PC-3 (cell line): ENCODE measurements at regions not wholly inside any gene's neighbourhood (a gene's known extent, or its start where the extent isn't known, plus 50 kb on each side); places are given as distances from the start of the nearest gene placed in this dataset.

Source experiments
- ATAC-seq: fragments of 200-7000 bp; cut with Tn5 transposase; 2 replicates; pipeline ENCODE4 v1.9.1; 2020; ENCODE audit warnings: mild to moderate bottlenecking, moderate library complexity
- BruUV-seq: library from RNA; stranded (reverse); fragments of 400-500 nt; replicated peaks from 2 replicates; lab custom pipeline; 2021; lab: Mats Ljungman, UMichigan
- CTCF ChIA-PET: fragments of 300-600 bp; sonication (Branson Sonifier 250); formaldehyde crosslinking; loops from one replicate; lab custom pipeline; 2022; ENCODE audit warnings: antibody characterized with exemption; lab: Charles Lee
- POLR2A ChIA-PET: fragments of 300-600 bp; sonication (Branson Sonifier 250); formaldehyde crosslinking; loops from one replicate; lab custom pipeline; 2022; ENCODE audit warnings: antibody characterized with exemption; ENCODE audit not compliant: unreplicated experiment; lab: Charles Lee
- DNase-seq: peaks from one replicate; pipeline ENCODE4 v3.0.0-alpha.2; 2015
- H2AFZ ChIP-seq: fragments of 300-600 bp; sonication (generic); 2 replicates; pipeline ENCODE4 v1.6.0; 2016; ENCODE audit warnings: antibody characterized with exemption, low read length
- H3F3A ChIP-seq: fragments of 300-600 bp; sonication (generic); one replicate; pipeline ENCODE4 v1.6.0; 2017; ENCODE audit warnings: antibody characterized with exemption, low read length, control low read depth, mild to moderate bottlenecking; ENCODE audit not compliant: unreplicated experiment
- H3K27ac ChIP-seq: fragments of 300-600 bp; sonication (generic); 2 replicates; pipeline ENCODE4 v1.5.1; 2016; ENCODE audit warnings: mild to moderate bottlenecking, low read length
- H3K27me3 ChIP-seq: fragments of 300-600 bp; sonication (generic); 2 replicates; pipeline ENCODE4 v1.6.1; 2016; ENCODE audit warnings: low read length, mixed read lengths
- H3K36me3 ChIP-seq: fragments of 300-600 bp; sonication (generic); 2 replicates; pipeline ENCODE4 v1.6.1; 2016; ENCODE audit warnings: low read depth, mixed run types, low read length, mixed read lengths
- H3K4me1 ChIP-seq: fragments of 300-600 bp; sonication (generic); 2 replicates; pipeline ENCODE4 v1.5.1; 2016; ENCODE audit warnings: low read length; ENCODE audit not compliant: insufficient read depth
- H3K4me2 ChIP-seq: fragments of 300-600 bp; sonication (generic); 2 replicates; pipeline ENCODE4 v1.6.0; 2016; ENCODE audit warnings: low read length
- H3K4me3 ChIP-seq: fragments of 300-600 bp; sonication (generic); 2 replicates; pipeline ENCODE4 v1.5.1; 2016; ENCODE audit warnings: mild to moderate bottlenecking, low read length, mixed read lengths
- H3K79me2 ChIP-seq: fragments of 300-600 bp; sonication (generic); 2 replicates; pipeline ENCODE4 v1.6.1; 2017; ENCODE audit warnings: low read length, mixed read lengths
- H3K9ac ChIP-seq: fragments of 300-600 bp; sonication (generic); 2 replicates; pipeline ENCODE4 v1.6.0; 2016; ENCODE audit warnings: mild to moderate bottlenecking, low read length
- H3K9me2 ChIP-seq: fragments of 300-600 bp; sonication (generic); replicated peaks from 2 replicates; pipeline ENCODE4 v1.6.1; 2016; ENCODE audit warnings: mixed run types, low read length, mixed read lengths
- H3K9me3 ChIP-seq: fragments of 300-600 bp; sonication (generic); 2 replicates; pipeline ENCODE4 v1.6.1; 2016; ENCODE audit warnings: low read length, mixed read lengths
- H4K20me1 ChIP-seq: fragments of 300-600 bp; sonication (generic); 2 replicates; pipeline ENCODE4 v1.6.1; 2016; ENCODE audit warnings: low read length, mixed read lengths
- CTCF ChIP-seq: fragments of 300-600 bp; sonication (generic); conservative IDR thresholded peaks from 2 replicates; pipeline ENCODE4 v1.5.1; 2017; ENCODE audit warnings: antibody characterized with exemption, low read depth, mild to moderate bottlenecking, low read length
- EZH2 ChIP-seq: fragments of 300-600 bp; sonication (generic); IDR thresholded peaks from one replicate; pipeline ENCODE4 v1.6.1; 2017; ENCODE audit warnings: antibody characterized with exemption, mild to moderate bottlenecking, low read length; ENCODE audit not compliant: unreplicated experiment
- EZH2phosphoT487 ChIP-seq: fragments of 300-600 bp; sonication (generic); IDR thresholded peaks from 2 replicates; pipeline ENCODE4 v1.6.1; 2018; ENCODE audit warnings: mild to moderate bottlenecking, antibody characterized with exemption, low read length, borderline replicate concordance
- intact Hi-C: fragments of 100-400 bp; cut with micrococcal nuclease; formaldehyde crosslinking; loops from 2 replicates; pipeline ENCODE4 v1.9.0; 2023

DNA sequence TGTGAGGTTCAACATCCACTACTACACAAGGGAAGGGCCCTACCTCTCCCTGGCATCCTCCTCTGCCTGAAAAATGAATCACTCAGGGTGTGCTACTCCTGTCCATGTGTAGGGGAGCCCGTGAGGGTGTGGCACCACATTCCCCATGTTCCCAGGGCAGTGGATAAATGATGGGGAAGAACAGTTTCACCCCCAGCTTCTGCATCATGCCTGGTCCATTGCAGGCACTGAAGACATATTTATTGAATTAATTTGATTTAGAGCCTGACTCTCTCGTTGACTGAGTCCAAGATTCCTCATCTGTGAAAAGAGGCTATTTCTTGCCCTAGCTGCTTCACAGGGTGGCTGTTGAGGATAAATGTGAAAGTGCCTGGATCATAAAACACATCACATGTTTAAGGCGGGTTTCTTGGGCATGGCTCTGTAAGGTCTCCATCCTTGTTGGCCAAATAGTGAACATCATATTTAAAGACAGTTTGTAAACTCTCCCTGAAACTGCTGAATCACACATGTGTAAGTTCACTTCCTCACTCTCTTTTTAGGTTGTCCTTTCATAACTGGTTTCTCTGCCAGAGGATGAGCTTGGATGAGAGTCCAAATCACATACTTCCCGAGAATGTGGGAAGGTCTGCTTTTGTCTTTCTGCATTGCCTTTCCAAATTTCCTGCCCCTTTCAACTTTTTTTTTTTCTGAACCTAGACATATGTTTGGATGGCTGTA, 79.7 kb upstream of the FYN start:
- H3K9ac ChIP-seq, result no peak overlapping the region
- TF ChIP-seq EZH2phosphoT487 (no peak), EZH2 (no peak), CTCF (no peak)
- H3F3A ChIP-seq, result no peaks in the 10 kb centered on the region
- H2AFZ ChIP-seq, result 0 out of 2 replicates have a peak overlapping the region, but pooled peaks have one; percentile 30
- H3K4me3 ChIP-seq, result no peak overlapping the region
- peaks cover 8% of the 10 kb centered on the region for H3K4me1 ChIP-seq
- ATAC-seq (peak; percentile 61), DNase-seq (peak; percentile 31)
- no peak overlapping the region for H3K4me2 ChIP-seq
- no peaks in the 10 kb centered on the region for H3K36me3 ChIP-seq
- ChIA-PET POLR2A (no interaction called here), CTCF (no interaction called here)
- BruUV-seq, result no TSS peak
- no peaks in the 10 kb centered on the region for H3K9me2 ChIP-seq
- no peak overlapping the region for H3K27ac ChIP-seq
- intact Hi-C loops, result no loop called here
- no peaks in the 10 kb centered on the region for H3K27me3 ChIP-seq
- H3K79me2 ChIP-seq, result no peaks in the 10 kb centered on the region
- no peaks in the 10 kb centered on the region for H4K20me1 ChIP-seq
- H3K9me3 ChIP-seq, result no peaks in the 10 kb centered on the region

- BruUV-seq, result no TSS peak
- Histone ChIP-seq H3K9me3 (no peaks in the 10 kb centered on the region), H4K20me1 (no peaks in the 10 kb centered on the region), H3K4me3 (no peak overlapping the region), H3K36me3 (no peaks in the 10 kb centered on the region), H3K79me2 (no peaks in the 10 kb centered on the region), H3F3A (no peaks in the 10 kb centered on the region), H3K27ac (no peak overlapping the region), H3K9ac (no peak overlapping the region), H3K4me2 (no peak overlapping the region), H2AFZ (no peak overlapping the region), H3K9me2 (no peaks in the 10 kb centered on the region), H3K27me3 (no peaks in the 10 kb centered on the region), H3K4me1 (peaks cover 8% of the 10 kb centered on the region)
- intact Hi-C loops, result no loop called here
- ChIA-PET POLR2A (no interaction called here), CTCF (no interaction called here)
- DNase-seq (no peak), ATAC-seq (no peak)
- TF ChIP-seq CTCF (no peak), EZH2 (no peak), EZH2phosphoT487 (no peak)
Observed at GRCh38 chr6:111956098-111956497, 82.8 kb upstream of the FYN start.

DNA sequence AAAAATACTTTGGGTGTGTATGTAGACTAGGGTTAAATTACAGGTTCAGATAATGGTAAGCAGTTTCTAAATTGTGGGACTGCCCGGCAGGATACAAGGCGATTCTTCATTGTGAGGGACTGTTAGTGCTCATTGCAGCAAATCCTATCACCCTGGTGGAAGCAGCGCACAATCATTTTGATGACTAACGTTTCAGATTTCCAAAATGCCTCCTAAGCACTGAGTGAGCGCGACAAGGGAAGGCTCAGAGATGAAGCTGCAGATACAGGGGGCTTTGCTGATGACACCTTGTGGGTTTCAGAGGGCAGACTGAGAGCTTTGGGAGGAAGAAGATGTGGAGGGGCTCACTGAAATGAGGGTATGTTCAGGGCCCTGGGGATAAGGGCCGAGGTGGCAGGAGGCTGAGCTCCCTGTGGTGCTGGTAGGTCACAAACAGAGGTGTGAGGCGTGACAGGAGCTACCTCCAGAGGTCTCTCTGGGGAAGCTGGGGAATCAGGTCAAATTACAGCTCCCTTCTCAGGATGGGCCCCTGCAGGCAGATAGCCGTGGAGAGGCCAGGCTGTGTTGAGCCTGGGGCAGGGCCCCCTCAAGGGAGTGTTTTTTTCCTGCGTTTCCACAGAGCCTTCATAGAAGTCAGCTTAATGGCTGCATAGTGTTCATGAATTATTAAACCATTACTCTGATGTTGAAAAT, 84.5 kb upstream of the FYN start:
- DNase-seq (no peak), ATAC-seq (no peak)
- ChIA-PET POLR2A (no interaction called here), CTCF (no interaction called here)
- TF ChIP-seq CTCF (no peak), EZH2phosphoT487 (no peak), EZH2 (no peak)
- no peak overlapping the region for H2AFZ ChIP-seq
- no peaks in the 10 kb centered on the region for H3K36me3 ChIP-seq
- no peak overlapping the region for H3K4me3 ChIP-seq
- H3K9ac ChIP-seq, result no peak overlapping the region
- no peaks in the 10 kb centered on the region for H3F3A ChIP-seq
- no peaks in the 10 kb centered on the region for H3K9me3 ChIP-seq
- H3K27me3 ChIP-seq, result no peaks in the 10 kb centered on the region
- peaks cover 5% of the 10 kb centered on the region for H3K4me1 ChIP-seq
- H3K27ac ChIP-seq, result no peak overlapping the region
- H3K4me2 ChIP-seq, result no peak overlapping the region
- intact Hi-C loops, result no loop called here
- no peaks in the 10 kb centered on the region for H3K79me2 ChIP-seq
- H3K9me2 ChIP-seq, result no peaks in the 10 kb centered on the region
- no peaks in the 10 kb centered on the region for H4K20me1 ChIP-seq
- BruUV-seq, result no TSS peak
